Panc1 (cell line): ENCODE measurements at regions not wholly inside any gene's neighbourhood (a gene's known extent, or its start where the extent isn't known, plus 50 kb on each side); places are given as distances from the start of the nearest gene placed in this dataset.

Experiments used
- CTCF ChIP-seq: fragments of 450-650 bp; IDR thresholded peaks from 2 replicates; pipeline ENCODE4 v1.5.1; 2017; ENCODE audit warnings: mild to moderate bottlenecking
- TCF7L2 ChIP-seq: IDR thresholded peaks from 2 replicates; pipeline ENCODE4 v1.6.1; 2011; ENCODE audit warnings: mild to moderate bottlenecking, low read depth, low read length, inconsistent platforms

GRCh38 chr2:175293195-175293594, 111.7 kb upstream of the ATP5MC3 start:
- TF ChIP-seq CTCF (no peak), TCF7L2 (no peak)
